ENCODE measurements at regions not wholly inside any gene's neighbourhood (a gene's known extent, or its start where the extent isn't known, plus 50 kb on each side); places are given as distances from the start of the nearest gene placed in this dataset.

DNA sequence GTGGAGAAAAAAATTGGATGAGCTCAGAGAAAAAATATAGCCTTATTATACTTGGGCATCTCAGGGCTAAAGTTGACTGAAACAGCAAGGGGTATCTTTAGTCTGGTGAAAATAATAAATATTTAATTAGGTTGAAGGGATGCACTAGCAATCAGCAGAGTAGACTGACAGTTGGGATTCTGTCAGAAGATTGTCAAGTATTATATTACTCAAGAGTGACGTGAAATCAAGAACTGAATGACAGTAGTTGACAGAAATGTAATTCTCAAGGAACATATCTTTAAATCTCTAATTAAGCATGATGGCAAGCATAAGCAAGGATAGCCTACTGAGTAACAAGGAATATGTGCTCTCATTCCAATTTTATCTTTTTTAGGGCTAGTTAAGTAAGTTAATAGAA lies 1301.1 kb downstream of the DSC3 start (continued):
- TF ChIP-seq, protein P1, sequence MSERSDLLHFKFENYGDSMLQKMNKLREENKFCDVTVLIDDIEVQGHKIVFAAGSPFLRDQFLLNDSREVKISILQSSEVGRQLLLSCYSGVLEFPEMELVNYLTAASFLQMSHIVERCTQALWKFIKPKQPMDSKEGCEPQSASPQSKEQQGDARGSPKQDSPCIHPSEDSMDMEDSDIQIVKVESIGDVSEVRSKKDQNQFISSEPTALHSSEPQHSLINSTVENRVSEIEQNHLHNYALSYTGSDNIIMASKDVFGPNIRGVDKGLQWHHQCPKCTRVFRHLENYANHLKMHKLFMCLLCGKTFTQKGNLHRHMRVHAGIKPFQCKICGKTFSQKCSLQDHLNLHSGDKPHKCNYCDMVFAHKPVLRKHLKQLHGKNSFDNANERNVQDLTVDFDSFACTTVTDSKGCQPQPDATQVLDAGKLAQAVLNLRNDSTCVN (tag by site-specific recombination; optimal IDR thresholded peaks at IDR 0.05), result no peak
- TF ChIP-seq ZSCAN23 (tag by site-specific recombination; IDR thresholded peaks at IDR 0.05) (no peak), ZNF560 (tag by site-specific recombination; IDR thresholded peaks at IDR 0.05; ENCODE audit: borderline replicate concordance) (no peak), ZNF777 (tag by site-specific recombination; IDR thresholded peaks at IDR 0.05; ENCODE audit: borderline replicate concordance) (no peak), ZNF121 (tag by site-specific recombination; IDR thresholded peaks at IDR 0.05) (no peak), ZFP41 (tag by site-specific recombination; IDR thresholded peaks at IDR 0.05; ENCODE audit: borderline replicate concordance) (no peak), ZNF19 (tag by site-specific recombination; IDR thresholded peaks at IDR 0.05; ENCODE audit: low read depth) (no peak), GLIS2 (tag by site-specific recombination; IDR thresholded peaks at IDR 0.05) (no peak)

GRCh38 chr18:29737620-29738019 lies 1304.9 kb downstream of the DSC3 start:
- Histone ChIP-seq H3K36me3 (ENCODE audit: control insufficient read depth in 2 of 2, insufficient read depth in 1 of 2, low read length in 2 of 2) (no peaks in the 10 kb centered on the region), H3K4me3 (ENCODE audit: low read depth, low read length) (no peak overlapping the region), H3K4me1 (ENCODE audit: control insufficient read depth, insufficient read depth, low read length) (no peaks in the 10 kb centered on the region), H3K27ac (ENCODE audit: extremely low read depth, low read depth, low read length) (no peak overlapping the region), H3K9me3 (ENCODE audit: control insufficient read depth, insufficient read depth, low read depth, low read length) (no peaks in the 10 kb centered on the region)
- ChIA-PET POLR2A (no interaction called here), CTCF (no interaction called here)
- TF ChIP-seq ZSCAN5A (tag by site-specific recombination; IDR thresholded peaks at IDR 0.05) (no peak), HOXC10 (CRISPR knock-in tag; IDR thresholded peaks at IDR 0.05) (no peak), KLF8 (tag by site-specific recombination; IDR thresholded peaks at IDR 0.05) (no peak), RBAK (tag by site-specific recombination; IDR thresholded peaks at IDR 0.05) (no peak), ZNF184 (tag by site-specific recombination; IDR thresholded peaks at IDR 0.05) (no peak), ZNF350 (tag by site-specific recombination; IDR thresholded peaks at IDR 0.05) (no peak), ZNF324 (tag by site-specific recombination; IDR thresholded peaks at IDR 0.05) (no peak), YY1 (tag by site-specific recombination; IDR thresholded peaks at IDR 0.05) (no peak), ZNF610 (tag by site-specific recombination; IDR thresholded peaks at IDR 0.05; ENCODE audit: borderline replicate concordance) (no peak), ZNF19 (tag by site-specific recombination; IDR thresholded peaks at IDR 0.05; ENCODE audit: low read depth) (no peak), ZFP69B (tag by site-specific recombination; IDR thresholded peaks at IDR 0.05) (no peak), ZNF560 (tag by site-specific recombination; IDR thresholded peaks at IDR 0.05; ENCODE audit: borderline replicate concordance) (no peak), ZSCAN23 (tag by site-specific recombination; IDR thresholded peaks at IDR 0.05) (no peak), ZNF354C (tag by site-specific recombination; IDR thresholded peaks at IDR 0.05; ENCODE audit: borderline replicate concordance, low read depth) (no peak), ZNF138 (tag by site-specific recombination; IDR thresholded peaks at IDR 0.05; ENCODE audit: borderline replicate concordance) (no peak)
- TF ChIP-seq, protein P2, sequence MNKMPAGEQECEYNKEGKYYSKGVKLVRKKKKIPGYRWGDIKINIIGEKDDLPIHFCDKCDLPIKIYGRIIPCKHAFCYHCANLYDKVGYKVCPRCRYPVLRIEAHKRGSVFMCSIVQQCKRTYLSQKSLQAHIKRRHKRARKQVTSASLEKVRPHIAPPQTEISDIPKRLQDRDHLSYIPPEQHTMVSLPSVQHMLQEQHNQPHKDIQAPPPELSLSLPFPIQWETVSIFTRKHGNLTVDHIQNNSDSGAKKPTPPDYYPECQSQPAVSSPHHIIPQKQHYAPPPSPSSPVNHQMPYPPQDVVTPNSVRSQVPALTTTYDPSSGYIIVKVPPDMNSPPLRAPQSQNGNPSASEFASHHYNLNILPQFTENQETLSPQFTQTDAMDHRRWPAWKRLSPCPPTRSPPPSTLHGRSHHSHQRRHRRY (tag by site-specific recombination; IDR thresholded peaks at IDR 0.05), result no peak

GRCh38 chr18:29737190-29737589 lies 1305.4 kb downstream of the DSC3 start:
- Histone ChIP-seq H3K27ac (ENCODE audit: extremely low read depth, low read depth, low read length) (no peak overlapping the region), H3K4me1 (ENCODE audit: control insufficient read depth, insufficient read depth, low read length) (no peaks in the 10 kb centered on the region), H3K4me3 (ENCODE audit: low read depth, low read length) (no peak overlapping the region), H3K36me3 (ENCODE audit: control insufficient read depth in 2 of 2, insufficient read depth in 1 of 2, low read length in 2 of 2) (no peaks in the 10 kb centered on the region), H3K9me3 (ENCODE audit: control insufficient read depth, insufficient read depth, low read depth, low read length) (no peaks in the 10 kb centered on the region)
- ChIA-PET CTCF (no interaction called here), POLR2A (no interaction called here)
- no peak for TF ChIP-seq ZNF366 (tag by site-specific recombination; conservative IDR thresholded peaks at IDR 0.05)
- TF ChIP-seq ZBTB48 (tag by site-specific recombination; IDR thresholded peaks at IDR 0.05), result no peak
- no peak for TF ChIP-seq ZNF768 (tag by site-specific recombination; IDR thresholded peaks at IDR 0.05)
- TF ChIP-seq KLF1 (tag by site-specific recombination; IDR thresholded peaks at IDR 0.05), result no peak
- no peak for TF ChIP-seq ZNF529 (tag by site-specific recombination; IDR thresholded peaks at IDR 0.05; ENCODE audit: insufficient replicate concordance)
- no peak for TF ChIP-seq MYNN (tag by site-specific recombination; IDR thresholded peaks at IDR 0.05; ENCODE audit: borderline replicate concordance)
- no peak for TF ChIP-seq ZNF549 (tag by site-specific recombination; IDR thresholded peaks at IDR 0.05)
- TF ChIP-seq, protein P3, sequence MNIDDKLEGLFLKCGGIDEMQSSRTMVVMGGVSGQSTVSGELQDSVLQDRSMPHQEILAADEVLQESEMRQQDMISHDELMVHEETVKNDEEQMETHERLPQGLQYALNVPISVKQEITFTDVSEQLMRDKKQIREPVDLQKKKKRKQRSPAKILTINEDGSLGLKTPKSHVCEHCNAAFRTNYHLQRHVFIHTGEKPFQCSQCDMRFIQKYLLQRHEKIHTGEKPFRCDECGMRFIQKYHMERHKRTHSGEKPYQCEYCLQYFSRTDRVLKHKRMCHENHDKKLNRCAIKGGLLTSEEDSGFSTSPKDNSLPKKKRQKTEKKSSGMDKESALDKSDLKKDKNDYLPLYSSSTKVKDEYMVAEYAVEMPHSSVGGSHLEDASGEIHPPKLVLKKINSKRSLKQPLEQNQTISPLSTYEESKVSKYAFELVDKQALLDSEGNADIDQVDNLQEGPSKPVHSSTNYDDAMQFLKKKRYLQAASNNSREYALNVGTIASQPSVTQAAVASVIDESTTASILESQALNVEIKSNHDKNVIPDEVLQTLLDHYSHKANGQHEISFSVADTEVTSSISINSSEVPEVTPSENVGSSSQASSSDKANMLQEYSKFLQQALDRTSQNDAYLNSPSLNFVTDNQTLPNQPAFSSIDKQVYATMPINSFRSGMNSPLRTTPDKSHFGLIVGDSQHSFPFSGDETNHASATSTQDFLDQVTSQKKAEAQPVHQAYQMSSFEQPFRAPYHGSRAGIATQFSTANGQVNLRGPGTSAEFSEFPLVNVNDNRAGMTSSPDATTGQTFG (tag by site-specific recombination; IDR thresholded peaks at IDR 0.05; ENCODE audit: borderline replicate concordance), result no peak
- no peak for TF ChIP-seq ZNF660 (tag by site-specific recombination; IDR thresholded peaks at IDR 0.05)
